ENCODE measurements at regions not wholly inside any gene's neighbourhood (a gene's known extent, or its start where the extent isn't known, plus 50 kb on each side); places are given as distances from the start of the nearest gene placed in this dataset.

GRCh38 chr4:4693755-4694295 lies 152.0 kb upstream of the STX18 start:
- TF ChIP-seq POLR2A (IDR thresholded peaks at IDR 0.05) (no peak), POLR2AphosphoS5 (IDR thresholded peaks at IDR 0.05) (no peak), CTCF (IDR thresholded peaks at IDR 0.05) (no peak)
